Liver (tissue), 8 donors: ENCODE measurements at regions not wholly inside any gene's neighbourhood (a gene's known extent, or its start where the extent isn't known, plus 50 kb on each side); places are given as distances from the start of the nearest gene placed in this dataset.

Experiments used
- DNase-seq: peaks from one replicate; pipeline ENCODE4 v3.0.0-alpha.2; 2017; ENCODE audit warnings: low spot score
- H3K27ac ChIP-seq, 2 donors: one replicate each; pipeline ENCODE4 v1.7.0; 2013; ENCODE audit warnings: inconsistent platforms in 2 of 2, low read length in 2 of 2, control low read depth in 1 of 2, low read depth in 1 of 2, mild to moderate bottlenecking in 1 of 2
- H3K27me3 ChIP-seq, 4 donors: one replicate each; pipeline versions ENCODE4 v1.6.1 to v1.7.0; 2013; ENCODE audit warnings: low read length in 3 of 4, inconsistent platforms in 1 of 4, mild to moderate bottlenecking in 1 of 4, moderate library complexity in 1 of 4; ENCODE audit not compliant: control insufficient read depth in 4 of 4, insufficient read depth in 4 of 4
- H3K36me3 ChIP-seq, 4 donors: one replicate each; pipeline versions ENCODE4 v1.6.1 to v1.7.0; 2013; ENCODE audit warnings: low read length in 3 of 4, mild to moderate bottlenecking in 3 of 4, low read depth in 1 of 4, moderate library complexity in 1 of 4; ENCODE audit not compliant: control insufficient read depth in 4 of 4, insufficient read depth in 3 of 4
- H3K4me1 ChIP-seq, 4 donors: one replicate each; pipeline versions ENCODE4 v1.6.1 to v1.7.0; 2013; ENCODE audit warnings: low read length in 3 of 4, mild to moderate bottlenecking in 3 of 4, moderate library complexity in 1 of 4; ENCODE audit not compliant: control insufficient read depth in 4 of 4, insufficient read depth in 4 of 4
- H3K4me3 ChIP-seq, 3 donors: one replicate each; pipeline versions ENCODE4 v1.6.1 to v1.7.0; 2013; ENCODE audit warnings: low read length in 3 of 3, control low read depth in 1 of 3, low read depth in 1 of 3, mild to moderate bottlenecking in 1 of 3
- H3K9ac ChIP-seq, 2 donors: one replicate each; pipeline ENCODE4 v1.7.0; 2013; ENCODE audit warnings: low read length in 2 of 2, mild to moderate bottlenecking in 2 of 2, moderate library complexity in 2 of 2, control low read depth in 1 of 2, low read depth in 1 of 2
- H3K9me3 ChIP-seq, 4 donors: one replicate each; pipeline versions ENCODE4 v1.6.1 to v1.7.0; 2013; ENCODE audit warnings: low read length in 3 of 4; ENCODE audit not compliant: control insufficient read depth in 4 of 4
- EGR1 ChIP-seq, 2 donors: IDR thresholded peaks; 2 replicates each; pipeline ENCODE4 v1.6.1; 2016 to 2018; ENCODE audit warnings: antibody characterized with exemption in 2 of 2, low read depth in 2 of 2
- FOXA1 ChIP-seq: IDR thresholded peaks from 2 replicates; pipeline ENCODE4 v1.6.1; 2016; ENCODE audit warnings: antibody characterized with exemption
- FOXA2 ChIP-seq: IDR thresholded peaks from 2 replicates; pipeline ENCODE4 v1.6.1; 2016; ENCODE audit warnings: antibody characterized with exemption
- GABPA ChIP-seq, 2 donors: IDR thresholded peaks in 1 of 2; conservative IDR thresholded peaks in 1 of 2; 2 replicates each; pipeline ENCODE4 v1.6.1; 2016; ENCODE audit warnings: antibody characterized with exemption in 2 of 2, mild to moderate bottlenecking in 1 of 2, moderate library complexity in 1 of 2
- HNF4A ChIP-seq, 2 donors: conservative IDR thresholded peaks; 2 replicates each; pipeline ENCODE4 v1.6.1; 2016; ENCODE audit warnings: antibody characterized with exemption in 2 of 2, mild to moderate bottlenecking in 2 of 2
- HNF4G ChIP-seq: IDR thresholded peaks from 2 replicates; pipeline ENCODE4 v1.6.1; 2016; ENCODE audit warnings: antibody characterized with exemption
- JUND ChIP-seq, 2 donors: IDR thresholded peaks; 2 replicates each; pipeline ENCODE4 v1.6.1; 2016; ENCODE audit warnings: antibody characterized with exemption in 2 of 2
- MAX ChIP-seq: IDR thresholded peaks from 2 replicates; pipeline ENCODE4 v1.6.1; 2016; ENCODE audit warnings: antibody characterized with exemption
- NR2F2 ChIP-seq: IDR thresholded peaks from 2 replicates; pipeline ENCODE4 v1.6.1; 2016; ENCODE audit warnings: antibody characterized with exemption
- RAD21 ChIP-seq, 2 donors: IDR thresholded peaks; 2 replicates each; pipeline ENCODE4 v1.6.1; 2016; ENCODE audit warnings: antibody characterized with exemption in 2 of 2, mild to moderate bottlenecking in 2 of 2
- RXRA ChIP-seq, 2 donors: IDR thresholded peaks; 2 replicates each; pipeline ENCODE4 v1.6.1; 2017 to 2018; ENCODE audit warnings: antibody characterized with exemption in 2 of 2, mild to moderate bottlenecking in 1 of 2
- SP1 ChIP-seq: IDR thresholded peaks from 2 replicates; pipeline ENCODE4 v1.6.1; 2018; ENCODE audit warnings: antibody characterized with exemption, mild to moderate bottlenecking
- TAF1 ChIP-seq: conservative IDR thresholded peaks from 2 replicates; pipeline ENCODE4 v1.6.1; 2016; ENCODE audit warnings: antibody characterized with exemption, mild to moderate bottlenecking
- YY1 ChIP-seq: IDR thresholded peaks from 2 replicates; pipeline ENCODE4 v1.6.1; 2016; ENCODE audit warnings: antibody characterized with exemption, mild to moderate bottlenecking
- ZBTB33 ChIP-seq: IDR thresholded peaks from 2 replicates; pipeline ENCODE4 v1.6.1; 2016; ENCODE audit warnings: antibody characterized with exemption
- WGBS: extraction: QIAGEN DNeasy Blood & Tissue Kit; methylation state at CpG from one replicate; pipeline ENCODE4 v1.1.7; 2013; 5-methylcytosine and 5-hydroxymethylcytosine counted together
- TF ChIP-seq, protein P1 (sequence below): fragments of 150-350 bp; IDR thresholded peaks from 2 replicates; pipeline ENCODE4 v1.5.1; 2017; ENCODE audit warnings: improper control_type of control experiment, low read depth, low read length; ENCODE audit not compliant: missing input control
- TF ChIP-seq, protein P2 (sequence below): IDR thresholded peaks from 2 replicates; pipeline ENCODE4 v1.6.1; 2016; ENCODE audit warnings: antibody characterized with exemption
- TF ChIP-seq, protein P3 (sequence below): IDR thresholded peaks from 2 replicates; pipeline ENCODE4 v1.6.1; 2016; ENCODE audit warnings: antibody characterized with exemption, mild to moderate bottlenecking
- donor health status: healthy.
- donor health status: healthy.
- donor health status: healthy.
- donor health status: healthy.
- donor health status: healthy.

DNA sequence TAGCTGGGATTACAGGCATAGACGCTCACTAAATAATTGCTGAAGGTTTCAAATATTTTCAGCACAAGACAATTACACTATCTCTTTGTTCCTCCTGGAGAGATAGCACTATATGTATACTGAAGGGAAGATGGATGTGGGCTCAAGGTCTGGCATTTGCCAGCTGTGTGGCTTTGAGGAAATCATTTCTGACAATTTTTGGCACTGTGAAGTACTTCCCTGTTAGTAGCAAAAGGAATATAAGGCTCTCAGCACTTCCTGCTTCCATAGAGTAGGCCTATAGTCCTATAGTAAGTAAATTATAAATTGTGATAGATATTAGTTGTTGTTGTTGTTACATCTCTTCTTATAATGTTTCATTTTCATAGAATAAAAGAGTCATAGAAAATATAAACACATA is 271.1 kb downstream of the SAMD5 start:
- no peak for DNase-seq
- no peak overlapping the region for H3K9ac ChIP-seq
- H3K4me1 ChIP-seq = no peaks in the 10 kb centered on the region
- no peaks in the 10 kb centered on the region for H3K9me3 ChIP-seq
- H3K4me3 ChIP-seq = no peak overlapping the region
- WGBS = 86% methylated on average over 1 of the region's 1 CpG
- no peak for TF ChIP-seq NR2F2
- TF ChIP-seq TAF1 = no peak
- no peak for TF ChIP-seq EGR1 (IDR thresholded peaks at IDR 0.05; ENCODE audit: low read depth in 2 of 2)
- TF ChIP-seq RXRA (IDR thresholded peaks at IDR 0.05) = no peak
- no peak for TF ChIP-seq FOXA1
- no peak for TF ChIP-seq YY1
- TF ChIP-seq ZBTB33 = no peak
- TF ChIP-seq, protein P1, sequence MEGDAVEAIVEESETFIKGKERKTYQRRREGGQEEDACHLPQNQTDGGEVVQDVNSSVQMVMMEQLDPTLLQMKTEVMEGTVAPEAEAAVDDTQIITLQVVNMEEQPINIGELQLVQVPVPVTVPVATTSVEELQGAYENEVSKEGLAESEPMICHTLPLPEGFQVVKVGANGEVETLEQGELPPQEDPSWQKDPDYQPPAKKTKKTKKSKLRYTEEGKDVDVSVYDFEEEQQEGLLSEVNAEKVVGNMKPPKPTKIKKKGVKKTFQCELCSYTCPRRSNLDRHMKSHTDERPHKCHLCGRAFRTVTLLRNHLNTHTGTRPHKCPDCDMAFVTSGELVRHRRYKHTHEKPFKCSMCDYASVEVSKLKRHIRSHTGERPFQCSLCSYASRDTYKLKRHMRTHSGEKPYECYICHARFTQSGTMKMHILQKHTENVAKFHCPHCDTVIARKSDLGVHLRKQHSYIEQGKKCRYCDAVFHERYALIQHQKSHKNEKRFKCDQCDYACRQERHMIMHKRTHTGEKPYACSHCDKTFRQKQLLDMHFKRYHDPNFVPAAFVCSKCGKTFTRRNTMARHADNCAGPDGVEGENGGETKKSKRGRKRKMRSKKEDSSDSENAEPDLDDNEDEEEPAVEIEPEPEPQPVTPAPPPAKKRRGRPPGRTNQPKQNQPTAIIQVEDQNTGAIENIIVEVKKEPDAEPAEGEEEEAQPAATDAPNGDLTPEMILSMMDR = no peak
- TF ChIP-seq GABPA (IDR thresholded peaks at IDR 0.05 in 1 of 2, conservative IDR thresholded peaks at IDR 0.05 in 1 of 2) = no peak
- TF ChIP-seq FOXA2 = no peak
- TF ChIP-seq MAX = no peak
- no peak for TF ChIP-seq SP1
- no peak for TF ChIP-seq HNF4A (conservative IDR thresholded peaks at IDR 0.05)
- TF ChIP-seq HNF4G = no peak
- TF ChIP-seq, protein P2, sequence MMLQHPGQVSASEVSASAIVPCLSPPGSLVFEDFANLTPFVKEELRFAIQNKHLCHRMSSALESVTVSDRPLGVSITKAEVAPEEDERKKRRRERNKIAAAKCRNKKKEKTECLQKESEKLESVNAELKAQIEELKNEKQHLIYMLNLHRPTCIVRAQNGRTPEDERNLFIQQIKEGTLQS = no peak
- no peak for TF ChIP-seq RAD21 (IDR thresholded peaks at IDR 0.05)
- TF ChIP-seq JUND (IDR thresholded peaks at IDR 0.05) = no peak
- TF ChIP-seq, protein P3, sequence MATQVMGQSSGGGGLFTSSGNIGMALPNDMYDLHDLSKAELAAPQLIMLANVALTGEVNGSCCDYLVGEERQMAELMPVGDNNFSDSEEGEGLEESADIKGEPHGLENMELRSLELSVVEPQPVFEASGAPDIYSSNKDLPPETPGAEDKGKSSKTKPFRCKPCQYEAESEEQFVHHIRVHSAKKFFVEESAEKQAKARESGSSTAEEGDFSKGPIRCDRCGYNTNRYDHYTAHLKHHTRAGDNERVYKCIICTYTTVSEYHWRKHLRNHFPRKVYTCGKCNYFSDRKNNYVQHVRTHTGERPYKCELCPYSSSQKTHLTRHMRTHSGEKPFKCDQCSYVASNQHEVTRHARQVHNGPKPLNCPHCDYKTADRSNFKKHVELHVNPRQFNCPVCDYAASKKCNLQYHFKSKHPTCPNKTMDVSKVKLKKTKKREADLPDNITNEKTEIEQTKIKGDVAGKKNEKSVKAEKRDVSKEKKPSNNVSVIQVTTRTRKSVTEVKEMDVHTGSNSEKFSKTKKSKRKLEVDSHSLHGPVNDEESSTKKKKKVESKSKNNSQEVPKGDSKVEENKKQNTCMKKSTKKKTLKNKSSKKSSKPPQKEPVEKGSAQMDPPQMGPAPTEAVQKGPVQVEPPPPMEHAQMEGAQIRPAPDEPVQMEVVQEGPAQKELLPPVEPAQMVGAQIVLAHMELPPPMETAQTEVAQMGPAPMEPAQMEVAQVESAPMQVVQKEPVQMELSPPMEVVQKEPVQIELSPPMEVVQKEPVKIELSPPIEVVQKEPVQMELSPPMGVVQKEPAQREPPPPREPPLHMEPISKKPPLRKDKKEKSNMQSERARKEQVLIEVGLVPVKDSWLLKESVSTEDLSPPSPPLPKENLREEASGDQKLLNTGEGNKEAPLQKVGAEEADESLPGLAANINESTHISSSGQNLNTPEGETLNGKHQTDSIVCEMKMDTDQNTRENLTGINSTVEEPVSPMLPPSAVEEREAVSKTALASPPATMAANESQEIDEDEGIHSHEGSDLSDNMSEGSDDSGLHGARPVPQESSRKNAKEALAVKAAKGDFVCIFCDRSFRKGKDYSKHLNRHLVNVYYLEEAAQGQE = no peak
- H3K27ac ChIP-seq = no peak overlapping the region
- no peaks in the 10 kb centered on the region for H3K27me3 ChIP-seq
- no peaks in the 10 kb centered on the region for H3K36me3 ChIP-seq
